Epithelial cell of proximal tubule (primary cell): ENCODE measurements at regions not wholly inside any gene's neighbourhood (a gene's known extent, or its start where the extent isn't known, plus 50 kb on each side); places are given as distances from the start of the nearest gene placed in this dataset.

Source experiments
- DNase-seq: peaks from one replicate; pipeline ENCODE4 v3.0.0-alpha.2; 2011; ENCODE audit warnings: low read depth
- H3K4me3 ChIP-seq: 2 replicates; pipeline ENCODE4 v1.5.1; 2011; ENCODE audit warnings: low read depth, mild to moderate bottlenecking, low read length
- CTCF ChIP-seq: conservative IDR thresholded peaks from 2 replicates; pipeline ENCODE4 v1.5.1; 2012; ENCODE audit warnings: low read depth, mild to moderate bottlenecking, low read length

DNA sequence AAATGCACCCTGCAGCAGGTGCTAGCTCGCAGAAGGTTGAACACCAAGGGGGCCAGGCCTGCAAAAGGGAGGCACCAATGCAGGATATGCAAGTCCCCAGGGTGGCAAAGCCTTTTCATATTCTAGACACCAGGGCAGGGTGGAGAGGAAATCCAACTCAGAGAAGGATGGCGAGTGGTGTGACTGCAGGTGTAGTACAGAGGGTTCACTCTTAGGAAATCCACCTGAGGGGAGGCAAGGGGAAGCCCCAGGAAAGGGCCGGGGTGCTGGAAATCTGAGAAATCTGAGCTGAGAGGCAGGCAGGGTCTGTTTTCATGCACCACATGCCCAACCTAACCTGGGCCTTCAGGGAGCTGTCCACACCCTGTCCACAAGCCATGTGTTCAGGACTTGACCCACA is 163.2 kb upstream of the CTTNBP2NL start:
- H3K4me3 ChIP-seq: no peak overlapping the region
- TF ChIP-seq CTCF: no peak
- DNase-seq: no peak

DNA sequence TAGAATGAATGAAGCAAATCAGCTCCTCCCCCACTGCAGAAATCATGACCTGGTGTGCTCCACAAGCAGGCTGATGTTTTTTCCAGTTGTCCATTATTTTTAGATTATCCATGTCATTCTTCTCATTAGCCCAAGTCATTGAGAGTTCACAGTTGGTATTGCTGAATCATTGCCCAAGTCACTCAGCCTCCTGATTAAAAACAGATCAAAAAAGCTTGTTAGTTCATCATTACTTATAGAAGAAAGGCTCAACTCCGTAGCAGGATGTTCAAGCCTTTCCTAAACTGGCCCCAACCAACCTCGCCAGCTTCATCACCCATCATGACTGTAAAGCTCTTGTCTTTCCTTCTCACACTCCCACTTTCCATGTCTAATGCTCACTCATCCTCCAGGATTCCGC is 161.3 kb upstream of the CTTNBP2NL start:
- H3K4me3 ChIP-seq: no peak overlapping the region
- TF ChIP-seq CTCF: no peak
- DNase-seq: no peak

- TF ChIP-seq CTCF: no peak
- DNase-seq: no peak
Measured at GRCh38 chr1:112237983-112238545, 157.9 kb upstream of the CTTNBP2NL start.

GRCh38 chr1:112239683-112240330 is 156.2 kb upstream of the CTTNBP2NL start:
- no peak for DNase-seq
- H3K4me3 ChIP-seq: no peak overlapping the region
- TF ChIP-seq CTCF: no peak

More at GRCh38 chr1:112237983-112238545, 157.9 kb upstream of the CTTNBP2NL start:
- H3K4me3 ChIP-seq: no peak overlapping the region

DNA sequence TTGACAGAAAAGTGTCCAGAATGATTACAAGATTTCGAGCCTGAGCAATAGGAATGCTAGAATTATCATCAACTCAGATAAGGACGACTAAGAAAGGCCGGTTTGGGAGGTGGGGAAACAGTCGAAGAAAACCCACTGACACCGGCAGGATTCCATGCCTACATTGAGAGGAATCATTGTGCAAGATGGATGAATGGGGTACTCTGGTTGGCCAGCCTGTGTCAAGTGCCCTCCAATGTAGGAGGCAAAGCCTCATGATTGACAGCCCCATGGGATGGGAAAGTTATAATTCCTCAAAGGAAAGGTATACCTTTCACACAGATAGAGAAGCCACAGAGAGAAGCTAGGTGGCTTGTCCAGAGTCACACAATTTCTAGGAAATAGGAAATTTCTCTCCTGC is 153.5 kb upstream of the CTTNBP2NL start:
- no peak for DNase-seq
- no peak for TF ChIP-seq CTCF

GRCh38 chr1:112244131-112244530 is 151.9 kb upstream of the CTTNBP2NL start:
- TF ChIP-seq CTCF: no peak
- no peak overlapping the region for H3K4me3 ChIP-seq
- DNase-seq: no peak

More for the DNA sequence above, 153.5 kb upstream of the CTTNBP2NL start:
- H3K4me3 ChIP-seq: no peak overlapping the region

DNA sequence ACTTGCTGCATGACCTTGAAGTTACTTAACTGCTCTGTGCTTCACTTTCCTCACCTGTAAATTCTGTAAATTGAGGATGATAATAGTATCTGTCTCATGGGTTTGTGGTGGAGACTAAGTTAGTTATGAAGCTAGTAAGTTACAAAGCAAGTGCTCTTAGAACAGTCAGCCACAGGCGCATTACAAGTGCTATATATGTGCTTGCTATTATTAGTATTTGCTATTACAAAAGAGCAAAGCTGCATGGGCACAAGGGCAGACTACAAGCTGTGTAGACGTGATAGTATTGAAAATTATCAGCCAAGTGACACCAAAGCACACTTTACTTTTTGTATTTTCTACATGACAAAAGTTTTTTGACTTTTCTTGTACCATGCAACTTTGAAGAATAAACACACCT is 150.9 kb upstream of the CTTNBP2NL start:
- TF ChIP-seq CTCF: no peak
- no peak overlapping the region for H3K4me3 ChIP-seq
- DNase-seq: no peak
